GM23338 (cell line): ENCODE measurements at regions not wholly inside any gene's neighbourhood (a gene's known extent, or its start where the extent isn't known, plus 50 kb on each side); places are given as distances from the start of the nearest gene placed in this dataset.

Experiments
- ATAC-seq: fragments of 200-7000 bp; cut with Tn5 transposase; 3 replicates; pipeline ENCODE4 v1.9.1; 2020
- DNase-seq: peaks from one replicate; pipeline ENCODE4 v3.0.0-alpha.2; 2015; ENCODE audit warnings: low spot score
- H2AFZ ChIP-seq: fragments of 200-600 bp; sonication (generic); 2 replicates; pipeline ENCODE4 v1.8.0; 2016; ENCODE audit warnings: antibody characterized with exemption, mild to moderate bottlenecking, moderate library complexity
- H3F3A ChIP-seq: fragments of 200-600 bp; sonication (generic); replicated peaks from 2 replicates; pipeline ENCODE4 v1.8.0; 2017; ENCODE audit warnings: antibody characterized with exemption, mixed run types, low read depth
- H3K27ac ChIP-seq: fragments of 200-600 bp; sonication (generic); 2 replicates; pipeline ENCODE4 v1.6.1; 2016; ENCODE audit warnings: low read depth
- H3K27me3 ChIP-seq: fragments of 200-600 bp; sonication (generic); 2 replicates; pipeline ENCODE4 v1.8.0; 2016; ENCODE audit warnings: mild to moderate bottlenecking, mixed run types, moderate library complexity; ENCODE audit not compliant: insufficient read depth
- H3K36me3 ChIP-seq: fragments of 200-600 bp; sonication (generic); 2 replicates; pipeline ENCODE4 v1.8.0; 2016; ENCODE audit warnings: mild to moderate bottlenecking; ENCODE audit not compliant: insufficient read depth
- H3K4me1 ChIP-seq: fragments of 200-600 bp; sonication (generic); 2 replicates; pipeline ENCODE4 v1.8.0; 2016; ENCODE audit warnings: mild to moderate bottlenecking, moderate library complexity; ENCODE audit not compliant: insufficient read depth
- H3K4me2 ChIP-seq: fragments of 200-600 bp; sonication (generic); 2 replicates; pipeline ENCODE4 v1.7.1; 2017; ENCODE audit warnings: mixed run types
- H3K4me3 ChIP-seq: fragments of 200-600 bp; sonication (generic); 2 replicates; pipeline ENCODE4 v1.6.1; 2016; ENCODE audit warnings: mixed run types
- H3K79me2 ChIP-seq: fragments of 200-600 bp; sonication (generic); replicated peaks from 2 replicates; pipeline ENCODE4 v1.8.0; 2017; ENCODE audit warnings: mild to moderate bottlenecking; ENCODE audit not compliant: insufficient read depth
- H3K9me2 ChIP-seq: fragments of 200-600 bp; sonication (generic); 2 replicates; pipeline ENCODE4 v1.8.0; 2017; ENCODE audit not compliant: insufficient read depth
- H4K20me1 ChIP-seq: fragments of 200-600 bp; sonication (generic); replicated peaks from 2 replicates; pipeline ENCODE4 v1.8.0; 2017; ENCODE audit warnings: mild to moderate bottlenecking; ENCODE audit not compliant: insufficient read depth
- H3K27ac Mint-ChIP-seq: 2 replicates; pipeline ENCODE4 v1.8.0; 2020; ENCODE audit warnings: inconsistent platforms, mild to moderate bottlenecking, moderate library complexity, mixed read lengths
- H3K27me3 Mint-ChIP-seq: 3 replicates; pipeline ENCODE4 v1.8.0; 2022; ENCODE audit warnings: low read depth, mild to moderate bottlenecking, moderate library complexity, mixed read lengths, inconsistent platforms; ENCODE audit not compliant: insufficient read depth, poor library complexity
- H3K36me3 Mint-ChIP-seq: 3 replicates; pipeline ENCODE4 v1.8.0; 2021; ENCODE audit warnings: low read depth, mild to moderate bottlenecking, inconsistent platforms, moderate library complexity, mixed read lengths
- H3K4me1 Mint-ChIP-seq: 3 replicates; pipeline ENCODE4 v1.8.0; 2020; ENCODE audit warnings: mild to moderate bottlenecking, inconsistent platforms, mixed read lengths
- H3K4me3 Mint-ChIP-seq: 3 replicates; pipeline ENCODE4 v1.8.0; 2021; ENCODE audit warnings: moderate library complexity, mild to moderate bottlenecking, inconsistent platforms, mixed read lengths
- H3K9me3 Mint-ChIP-seq: 3 replicates; pipeline ENCODE4 v1.8.0; 2020; ENCODE audit warnings: moderate library complexity, mild to moderate bottlenecking, inconsistent platforms, mixed read lengths
- CREB1 ChIP-seq: fragments of 250-450 bp; sonication (Bioruptor Pico); IDR thresholded peaks from 2 replicates; pipeline ENCODE4 v1.5.0; 2020; ENCODE audit warnings: low read depth, mild to moderate bottlenecking, moderate library complexity
- ETS1 ChIP-seq: IDR thresholded peaks from 2 replicates; pipeline ENCODE4 v1.6.1; 2016; ENCODE audit warnings: antibody characterized with exemption
- EZH2 ChIP-seq: fragments of 200-600 bp; sonication (generic); IDR thresholded peaks from one replicate; pipeline ENCODE4 v1.8.0; 2017; ENCODE audit warnings: antibody characterized with exemption, mild to moderate bottlenecking, low read depth; ENCODE audit not compliant: unreplicated experiment
- EZH2phosphoT487 ChIP-seq: fragments of 200-600 bp; sonication (generic); IDR thresholded peaks from one replicate; pipeline ENCODE4 v1.8.1; 2018; ENCODE audit warnings: antibody characterized with exemption; ENCODE audit not compliant: unreplicated experiment
- JUNB ChIP-seq: IDR thresholded peaks from one replicate; pipeline ENCODE4 v1.6.1; 2016; ENCODE audit warnings: antibody characterized with exemption; ENCODE audit not compliant: unreplicated experiment
- NANOG ChIP-seq: IDR thresholded peaks from 2 replicates; pipeline ENCODE4 v1.6.1; 2016; ENCODE audit warnings: antibody characterized with exemption, borderline replicate concordance
- POLR2AphosphoS5 ChIP-seq: IDR thresholded peaks from 2 replicates; pipeline ENCODE4 v1.6.1; 2016; ENCODE audit warnings: antibody characterized with exemption, low read depth
- STAT1 ChIP-seq: IDR thresholded peaks from one replicate; pipeline ENCODE4 v1.6.1; 2016; ENCODE audit warnings: antibody characterized with exemption; ENCODE audit not compliant: unreplicated experiment
- ZNF114 ChIP-seq: fragments of 250-450 bp; sonication (Bioruptor Pico); IDR thresholded peaks from 2 replicates; pipeline ENCODE4 v1.5.0; 2020; ENCODE audit warnings: mild to moderate bottlenecking, moderate library complexity
- ZNF331 ChIP-seq: fragments of 250-450 bp; sonication (Bioruptor Pico); IDR thresholded peaks from 2 replicates; pipeline ENCODE4 v1.5.0; 2020; ENCODE audit warnings: low read depth, mild to moderate bottlenecking, moderate library complexity
- ZNF462 ChIP-seq: fragments of 250-450 bp; sonication (Bioruptor Pico); IDR thresholded peaks from 2 replicates; pipeline ENCODE4 v1.5.0; 2020; ENCODE audit warnings: mild to moderate bottlenecking, moderate library complexity
- TF ChIP-seq, protein P1 (sequence below): IDR thresholded peaks from one replicate; pipeline ENCODE4 v1.6.1; 2018; ENCODE audit warnings: antibody characterized with exemption; ENCODE audit not compliant: unreplicated experiment
- TF ChIP-seq, protein P2 (sequence below), 2 experiments: fragments of 200-600 bp in 1 of 2; sonication (generic) in 1 of 2; conservative IDR thresholded peaks; 2 replicates each; pipeline versions ENCODE4 v1.5.1 to v1.6.1; 2016 to 2017; ENCODE audit warnings: antibody characterized with exemption in 2 of 2, low read depth in 2 of 2, mild to moderate bottlenecking in 2 of 2, moderate library complexity in 1 of 2

- H3K9me3 Mint-ChIP-seq, result no peaks in the 10 kb centered on the region
- Histone ChIP-seq H3K79me2 (no peaks in the 10 kb centered on the region), H3F3A (no peaks in the 10 kb centered on the region), H3K9me2 (no peaks in the 10 kb centered on the region), H3K4me2 (no peak overlapping the region), H3K27me3 (no peaks in the 10 kb centered on the region), H3K36me3 (no peaks in the 10 kb centered on the region), H3K27ac (no peak overlapping the region), H2AFZ (peak overlapping the region; percentile 6; the same call in 1 of the 2 replicates), H3K4me3 (no peak overlapping the region), H3K4me1 (no peaks in the 10 kb centered on the region), H4K20me1 (no peaks in the 10 kb centered on the region)
- H3K27ac Mint-ChIP-seq, result no peak overlapping the region
- DNase-seq (peak; percentile 15), ATAC-seq (no peak)
- H3K27me3 Mint-ChIP-seq, result peaks cover 2% of the 10 kb centered on the region
- H3K4me3 Mint-ChIP-seq, result no peak overlapping the region
- no peaks in the 10 kb centered on the region for H3K36me3 Mint-ChIP-seq
- no peaks in the 10 kb centered on the region for H3K4me1 Mint-ChIP-seq
- TF ChIP-seq ZNF114 (CRISPR knock-in tag), result no peak
- TF ChIP-seq POLR2AphosphoS5, result no peak
- TF ChIP-seq ETS1, result no peak
- TF ChIP-seq ZNF462, result no peak
- TF ChIP-seq JUNB, result no peak
- TF ChIP-seq NANOG, result no peak
- no peak for TF ChIP-seq STAT1
- no peak for TF ChIP-seq EZH2phosphoT487
- TF ChIP-seq, protein P1, sequence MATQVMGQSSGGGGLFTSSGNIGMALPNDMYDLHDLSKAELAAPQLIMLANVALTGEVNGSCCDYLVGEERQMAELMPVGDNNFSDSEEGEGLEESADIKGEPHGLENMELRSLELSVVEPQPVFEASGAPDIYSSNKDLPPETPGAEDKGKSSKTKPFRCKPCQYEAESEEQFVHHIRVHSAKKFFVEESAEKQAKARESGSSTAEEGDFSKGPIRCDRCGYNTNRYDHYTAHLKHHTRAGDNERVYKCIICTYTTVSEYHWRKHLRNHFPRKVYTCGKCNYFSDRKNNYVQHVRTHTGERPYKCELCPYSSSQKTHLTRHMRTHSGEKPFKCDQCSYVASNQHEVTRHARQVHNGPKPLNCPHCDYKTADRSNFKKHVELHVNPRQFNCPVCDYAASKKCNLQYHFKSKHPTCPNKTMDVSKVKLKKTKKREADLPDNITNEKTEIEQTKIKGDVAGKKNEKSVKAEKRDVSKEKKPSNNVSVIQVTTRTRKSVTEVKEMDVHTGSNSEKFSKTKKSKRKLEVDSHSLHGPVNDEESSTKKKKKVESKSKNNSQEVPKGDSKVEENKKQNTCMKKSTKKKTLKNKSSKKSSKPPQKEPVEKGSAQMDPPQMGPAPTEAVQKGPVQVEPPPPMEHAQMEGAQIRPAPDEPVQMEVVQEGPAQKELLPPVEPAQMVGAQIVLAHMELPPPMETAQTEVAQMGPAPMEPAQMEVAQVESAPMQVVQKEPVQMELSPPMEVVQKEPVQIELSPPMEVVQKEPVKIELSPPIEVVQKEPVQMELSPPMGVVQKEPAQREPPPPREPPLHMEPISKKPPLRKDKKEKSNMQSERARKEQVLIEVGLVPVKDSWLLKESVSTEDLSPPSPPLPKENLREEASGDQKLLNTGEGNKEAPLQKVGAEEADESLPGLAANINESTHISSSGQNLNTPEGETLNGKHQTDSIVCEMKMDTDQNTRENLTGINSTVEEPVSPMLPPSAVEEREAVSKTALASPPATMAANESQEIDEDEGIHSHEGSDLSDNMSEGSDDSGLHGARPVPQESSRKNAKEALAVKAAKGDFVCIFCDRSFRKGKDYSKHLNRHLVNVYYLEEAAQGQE, result no peak
- TF ChIP-seq CREB1 (CRISPR knock-in tag), result no peak
- no peak for TF ChIP-seq ZNF331 (CRISPR knock-in tag)
- TF ChIP-seq, protein P2, sequence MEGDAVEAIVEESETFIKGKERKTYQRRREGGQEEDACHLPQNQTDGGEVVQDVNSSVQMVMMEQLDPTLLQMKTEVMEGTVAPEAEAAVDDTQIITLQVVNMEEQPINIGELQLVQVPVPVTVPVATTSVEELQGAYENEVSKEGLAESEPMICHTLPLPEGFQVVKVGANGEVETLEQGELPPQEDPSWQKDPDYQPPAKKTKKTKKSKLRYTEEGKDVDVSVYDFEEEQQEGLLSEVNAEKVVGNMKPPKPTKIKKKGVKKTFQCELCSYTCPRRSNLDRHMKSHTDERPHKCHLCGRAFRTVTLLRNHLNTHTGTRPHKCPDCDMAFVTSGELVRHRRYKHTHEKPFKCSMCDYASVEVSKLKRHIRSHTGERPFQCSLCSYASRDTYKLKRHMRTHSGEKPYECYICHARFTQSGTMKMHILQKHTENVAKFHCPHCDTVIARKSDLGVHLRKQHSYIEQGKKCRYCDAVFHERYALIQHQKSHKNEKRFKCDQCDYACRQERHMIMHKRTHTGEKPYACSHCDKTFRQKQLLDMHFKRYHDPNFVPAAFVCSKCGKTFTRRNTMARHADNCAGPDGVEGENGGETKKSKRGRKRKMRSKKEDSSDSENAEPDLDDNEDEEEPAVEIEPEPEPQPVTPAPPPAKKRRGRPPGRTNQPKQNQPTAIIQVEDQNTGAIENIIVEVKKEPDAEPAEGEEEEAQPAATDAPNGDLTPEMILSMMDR (conservative IDR thresholded peaks at IDR 0.05; ENCODE audit: low read depth in 2 of 2), result no peak
- TF ChIP-seq EZH2, result no peak
Observed at GRCh38 chr13:76762721-76763120, 123.5 kb downstream of the KCTD12 start.
